GM23338 (cell line): ENCODE measurements at regions not wholly inside any gene's neighbourhood (a gene's known extent, or its start where the extent isn't known, plus 50 kb on each side); places are given as distances from the start of the nearest gene placed in this dataset.
A peak's percentile ranks its signal among the peaks of the same experiment; 100 is the strongest.

Experiments
- ATAC-seq: fragments of 200-7000 bp; cut with Tn5 transposase; 3 replicates; pipeline ENCODE4 v1.9.1; 2020
- DNase-seq: peaks from one replicate; pipeline ENCODE4 v3.0.0-alpha.2; 2015; ENCODE audit warnings: low spot score
- H2AFZ ChIP-seq: fragments of 200-600 bp; sonication (generic); 2 replicates; pipeline ENCODE4 v1.8.0; 2016; ENCODE audit warnings: antibody characterized with exemption, mild to moderate bottlenecking, moderate library complexity
- H3F3A ChIP-seq: fragments of 200-600 bp; sonication (generic); replicated peaks from 2 replicates; pipeline ENCODE4 v1.8.0; 2017; ENCODE audit warnings: antibody characterized with exemption, mixed run types, low read depth
- H3K27ac ChIP-seq: fragments of 200-600 bp; sonication (generic); 2 replicates; pipeline ENCODE4 v1.6.1; 2016; ENCODE audit warnings: low read depth
- H3K27me3 ChIP-seq: fragments of 200-600 bp; sonication (generic); 2 replicates; pipeline ENCODE4 v1.8.0; 2016; ENCODE audit warnings: mild to moderate bottlenecking, mixed run types, moderate library complexity; ENCODE audit not compliant: insufficient read depth
- H3K36me3 ChIP-seq: fragments of 200-600 bp; sonication (generic); 2 replicates; pipeline ENCODE4 v1.8.0; 2016; ENCODE audit warnings: mild to moderate bottlenecking; ENCODE audit not compliant: insufficient read depth
- H3K4me1 ChIP-seq: fragments of 200-600 bp; sonication (generic); 2 replicates; pipeline ENCODE4 v1.8.0; 2016; ENCODE audit warnings: mild to moderate bottlenecking, moderate library complexity; ENCODE audit not compliant: insufficient read depth
- H3K4me2 ChIP-seq: fragments of 200-600 bp; sonication (generic); 2 replicates; pipeline ENCODE4 v1.7.1; 2017; ENCODE audit warnings: mixed run types
- H3K4me3 ChIP-seq: fragments of 200-600 bp; sonication (generic); 2 replicates; pipeline ENCODE4 v1.6.1; 2016; ENCODE audit warnings: mixed run types
- H3K79me2 ChIP-seq: fragments of 200-600 bp; sonication (generic); replicated peaks from 2 replicates; pipeline ENCODE4 v1.8.0; 2017; ENCODE audit warnings: mild to moderate bottlenecking; ENCODE audit not compliant: insufficient read depth
- H3K9me2 ChIP-seq: fragments of 200-600 bp; sonication (generic); 2 replicates; pipeline ENCODE4 v1.8.0; 2017; ENCODE audit not compliant: insufficient read depth
- H4K20me1 ChIP-seq: fragments of 200-600 bp; sonication (generic); replicated peaks from 2 replicates; pipeline ENCODE4 v1.8.0; 2017; ENCODE audit warnings: mild to moderate bottlenecking; ENCODE audit not compliant: insufficient read depth
- H3K27ac Mint-ChIP-seq: 2 replicates; pipeline ENCODE4 v1.8.0; 2020; ENCODE audit warnings: inconsistent platforms, mild to moderate bottlenecking, moderate library complexity, mixed read lengths
- H3K27me3 Mint-ChIP-seq: 3 replicates; pipeline ENCODE4 v1.8.0; 2022; ENCODE audit warnings: low read depth, mild to moderate bottlenecking, moderate library complexity, mixed read lengths, inconsistent platforms; ENCODE audit not compliant: insufficient read depth, poor library complexity
- H3K36me3 Mint-ChIP-seq: 3 replicates; pipeline ENCODE4 v1.8.0; 2021; ENCODE audit warnings: low read depth, mild to moderate bottlenecking, inconsistent platforms, moderate library complexity, mixed read lengths
- H3K4me1 Mint-ChIP-seq: 3 replicates; pipeline ENCODE4 v1.8.0; 2020; ENCODE audit warnings: mild to moderate bottlenecking, inconsistent platforms, mixed read lengths
- H3K4me3 Mint-ChIP-seq: 3 replicates; pipeline ENCODE4 v1.8.0; 2021; ENCODE audit warnings: moderate library complexity, mild to moderate bottlenecking, inconsistent platforms, mixed read lengths
- H3K9me3 Mint-ChIP-seq: 3 replicates; pipeline ENCODE4 v1.8.0; 2020; ENCODE audit warnings: moderate library complexity, mild to moderate bottlenecking, inconsistent platforms, mixed read lengths
- CREB1 ChIP-seq: fragments of 250-450 bp; sonication (Bioruptor Pico); IDR thresholded peaks from 2 replicates; pipeline ENCODE4 v1.5.0; 2020; ENCODE audit warnings: low read depth, mild to moderate bottlenecking, moderate library complexity
- EZH2phosphoT487 ChIP-seq: fragments of 200-600 bp; sonication (generic); IDR thresholded peaks from one replicate; pipeline ENCODE4 v1.8.1; 2018; ENCODE audit warnings: antibody characterized with exemption; ENCODE audit not compliant: unreplicated experiment
- JUNB ChIP-seq: IDR thresholded peaks from one replicate; pipeline ENCODE4 v1.6.1; 2016; ENCODE audit warnings: antibody characterized with exemption; ENCODE audit not compliant: unreplicated experiment
- POLR2AphosphoS5 ChIP-seq: IDR thresholded peaks from 2 replicates; pipeline ENCODE4 v1.6.1; 2016; ENCODE audit warnings: antibody characterized with exemption, low read depth
- STAT1 ChIP-seq: IDR thresholded peaks from one replicate; pipeline ENCODE4 v1.6.1; 2016; ENCODE audit warnings: antibody characterized with exemption; ENCODE audit not compliant: unreplicated experiment
- ZNF114 ChIP-seq: fragments of 250-450 bp; sonication (Bioruptor Pico); IDR thresholded peaks from 2 replicates; pipeline ENCODE4 v1.5.0; 2020; ENCODE audit warnings: mild to moderate bottlenecking, moderate library complexity
- ZNF331 ChIP-seq: fragments of 250-450 bp; sonication (Bioruptor Pico); IDR thresholded peaks from 2 replicates; pipeline ENCODE4 v1.5.0; 2020; ENCODE audit warnings: low read depth, mild to moderate bottlenecking, moderate library complexity
- TF ChIP-seq, protein P1 (sequence below): IDR thresholded peaks from one replicate; pipeline ENCODE4 v1.6.1; 2018; ENCODE audit warnings: antibody characterized with exemption; ENCODE audit not compliant: unreplicated experiment
- TF ChIP-seq, protein P2 (sequence below), 2 experiments: fragments of 200-600 bp in 1 of 2; sonication (generic) in 1 of 2; conservative IDR thresholded peaks; 2 replicates each; pipeline versions ENCODE4 v1.5.1 to v1.6.1; 2016 to 2017; ENCODE audit warnings: antibody characterized with exemption in 2 of 2, low read depth in 2 of 2, mild to moderate bottlenecking in 2 of 2, moderate library complexity in 1 of 2

DNA sequence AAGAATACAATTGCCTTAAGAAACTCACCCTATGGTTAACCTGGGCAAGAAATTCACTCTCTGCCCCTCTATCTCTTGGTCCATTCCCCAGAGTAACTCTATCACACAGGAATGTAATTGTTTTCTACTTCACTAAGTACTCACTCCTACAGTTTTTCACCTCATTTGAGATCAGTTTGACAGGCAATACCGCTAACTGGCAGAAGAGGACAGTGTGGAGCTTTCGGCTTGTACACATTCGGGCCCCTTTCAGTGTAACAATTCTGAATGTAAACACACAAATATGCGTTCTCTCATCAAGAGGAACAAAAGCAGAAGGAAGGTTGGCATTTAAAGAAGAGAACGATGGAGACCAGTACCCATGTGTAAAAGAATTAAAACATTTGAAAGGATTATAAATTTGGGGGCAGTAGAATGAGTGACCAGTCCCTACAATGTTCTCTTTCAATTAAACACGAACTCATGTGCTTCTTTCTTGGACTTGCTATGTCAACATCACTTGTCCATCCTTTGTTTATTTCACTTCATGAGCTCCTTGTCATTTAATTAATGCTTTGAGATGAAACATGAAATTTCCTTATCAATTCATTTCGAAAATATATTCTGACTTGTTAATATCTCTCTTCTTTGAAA is 188.5 kb upstream of the GRAMD2B start:
- Histone ChIP-seq H2AFZ (peak overlapping the region; percentile 7; the same call in 1 of the 2 replicates), H3K27me3 (no peaks in the 10 kb centered on the region), H3K36me3 (no peaks in the 10 kb centered on the region), H3K4me1 (no peaks in the 10 kb centered on the region), H3F3A (no peaks in the 10 kb centered on the region), H3K27ac (no peak overlapping the region), H3K79me2 (no peaks in the 10 kb centered on the region), H4K20me1 (no peaks in the 10 kb centered on the region), H3K4me3 (no peak overlapping the region), H3K9me2 (peaks cover 10% of the 10 kb centered on the region), H3K4me2 (no peak overlapping the region)
- peaks cover 4% of the 10 kb centered on the region; the same call in 2 of the 3 replicates for H3K36me3 Mint-ChIP-seq
- H3K9me3 Mint-ChIP-seq = peaks cover 10% of the 10 kb centered on the region
- H3K4me1 Mint-ChIP-seq = peaks cover 14% of the 10 kb centered on the region
- H3K27ac Mint-ChIP-seq = no peak overlapping the region
- peak; percentile 95 for ATAC-seq
- H3K27me3 Mint-ChIP-seq = no peaks in the 10 kb centered on the region
- 0 out of 2 replicates have a peak, but pooled peaks have one; percentile 24 for TF ChIP-seq ZNF114
- TF ChIP-seq, protein P1, sequence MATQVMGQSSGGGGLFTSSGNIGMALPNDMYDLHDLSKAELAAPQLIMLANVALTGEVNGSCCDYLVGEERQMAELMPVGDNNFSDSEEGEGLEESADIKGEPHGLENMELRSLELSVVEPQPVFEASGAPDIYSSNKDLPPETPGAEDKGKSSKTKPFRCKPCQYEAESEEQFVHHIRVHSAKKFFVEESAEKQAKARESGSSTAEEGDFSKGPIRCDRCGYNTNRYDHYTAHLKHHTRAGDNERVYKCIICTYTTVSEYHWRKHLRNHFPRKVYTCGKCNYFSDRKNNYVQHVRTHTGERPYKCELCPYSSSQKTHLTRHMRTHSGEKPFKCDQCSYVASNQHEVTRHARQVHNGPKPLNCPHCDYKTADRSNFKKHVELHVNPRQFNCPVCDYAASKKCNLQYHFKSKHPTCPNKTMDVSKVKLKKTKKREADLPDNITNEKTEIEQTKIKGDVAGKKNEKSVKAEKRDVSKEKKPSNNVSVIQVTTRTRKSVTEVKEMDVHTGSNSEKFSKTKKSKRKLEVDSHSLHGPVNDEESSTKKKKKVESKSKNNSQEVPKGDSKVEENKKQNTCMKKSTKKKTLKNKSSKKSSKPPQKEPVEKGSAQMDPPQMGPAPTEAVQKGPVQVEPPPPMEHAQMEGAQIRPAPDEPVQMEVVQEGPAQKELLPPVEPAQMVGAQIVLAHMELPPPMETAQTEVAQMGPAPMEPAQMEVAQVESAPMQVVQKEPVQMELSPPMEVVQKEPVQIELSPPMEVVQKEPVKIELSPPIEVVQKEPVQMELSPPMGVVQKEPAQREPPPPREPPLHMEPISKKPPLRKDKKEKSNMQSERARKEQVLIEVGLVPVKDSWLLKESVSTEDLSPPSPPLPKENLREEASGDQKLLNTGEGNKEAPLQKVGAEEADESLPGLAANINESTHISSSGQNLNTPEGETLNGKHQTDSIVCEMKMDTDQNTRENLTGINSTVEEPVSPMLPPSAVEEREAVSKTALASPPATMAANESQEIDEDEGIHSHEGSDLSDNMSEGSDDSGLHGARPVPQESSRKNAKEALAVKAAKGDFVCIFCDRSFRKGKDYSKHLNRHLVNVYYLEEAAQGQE = no peak
- TF ChIP-seq, protein P2, sequence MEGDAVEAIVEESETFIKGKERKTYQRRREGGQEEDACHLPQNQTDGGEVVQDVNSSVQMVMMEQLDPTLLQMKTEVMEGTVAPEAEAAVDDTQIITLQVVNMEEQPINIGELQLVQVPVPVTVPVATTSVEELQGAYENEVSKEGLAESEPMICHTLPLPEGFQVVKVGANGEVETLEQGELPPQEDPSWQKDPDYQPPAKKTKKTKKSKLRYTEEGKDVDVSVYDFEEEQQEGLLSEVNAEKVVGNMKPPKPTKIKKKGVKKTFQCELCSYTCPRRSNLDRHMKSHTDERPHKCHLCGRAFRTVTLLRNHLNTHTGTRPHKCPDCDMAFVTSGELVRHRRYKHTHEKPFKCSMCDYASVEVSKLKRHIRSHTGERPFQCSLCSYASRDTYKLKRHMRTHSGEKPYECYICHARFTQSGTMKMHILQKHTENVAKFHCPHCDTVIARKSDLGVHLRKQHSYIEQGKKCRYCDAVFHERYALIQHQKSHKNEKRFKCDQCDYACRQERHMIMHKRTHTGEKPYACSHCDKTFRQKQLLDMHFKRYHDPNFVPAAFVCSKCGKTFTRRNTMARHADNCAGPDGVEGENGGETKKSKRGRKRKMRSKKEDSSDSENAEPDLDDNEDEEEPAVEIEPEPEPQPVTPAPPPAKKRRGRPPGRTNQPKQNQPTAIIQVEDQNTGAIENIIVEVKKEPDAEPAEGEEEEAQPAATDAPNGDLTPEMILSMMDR (conservative IDR thresholded peaks at IDR 0.05; ENCODE audit: low read depth in 2 of 2) = peak; percentile 87 to 94
- TF ChIP-seq POLR2AphosphoS5 = no peak
- 0 out of 2 replicates have a peak, but pooled peaks have one; percentile 7 for TF ChIP-seq CREB1
- TF ChIP-seq JUNB = no peak
- TF ChIP-seq EZH2phosphoT487 = no peak
- peak; percentile 78 for DNase-seq
- H3K4me3 Mint-ChIP-seq = no peak overlapping the region

DNA sequence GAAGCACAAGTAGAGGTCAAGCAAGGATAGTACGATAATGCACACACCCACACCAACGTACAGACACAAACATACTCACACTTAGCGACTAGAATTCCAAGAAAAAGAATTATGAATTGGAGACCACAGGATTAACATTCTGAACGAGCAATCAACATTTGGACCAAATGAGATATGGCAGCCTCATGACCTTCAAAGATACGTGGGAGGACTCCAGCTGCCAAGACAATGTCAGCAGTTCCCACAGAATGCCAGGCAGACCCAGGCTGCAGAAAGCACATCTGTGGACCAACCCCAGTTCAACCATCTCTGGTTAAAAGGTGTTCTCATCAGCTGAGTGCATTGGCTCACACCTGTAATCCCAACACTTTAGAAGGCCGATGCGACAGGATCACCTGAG is 187.6 kb upstream of the GRAMD2B start:
- H3F3A ChIP-seq = no peaks in the 10 kb centered on the region
- DNase-seq (no peak), ATAC-seq (no peak)
- H3K9me2 ChIP-seq = peaks cover 14% of the 10 kb centered on the region
- H3K4me2 ChIP-seq = no peak overlapping the region
- no peaks in the 10 kb centered on the region for H3K4me1 ChIP-seq
- H2AFZ ChIP-seq = no peak overlapping the region
- H3K36me3 ChIP-seq = no peaks in the 10 kb centered on the region
- no peak overlapping the region for H3K4me3 ChIP-seq
- H3K79me2 ChIP-seq = no peaks in the 10 kb centered on the region
- no peaks in the 10 kb centered on the region for H4K20me1 ChIP-seq
- Mint-ChIP-seq H3K27me3 (no peaks in the 10 kb centered on the region), H3K4me1 (peaks cover 14% of the 10 kb centered on the region), H3K9me3 (peaks cover under 1% of the 10 kb centered on the region; the same call in 1 of the 3 replicates), H3K4me3 (no peak overlapping the region), H3K36me3 (no peaks in the 10 kb centered on the region; the same call in 2 of the 3 replicates), H3K27ac (no peak overlapping the region)
- TF ChIP-seq ZNF331 (CRISPR knock-in tag) (no peak), STAT1 (no peak), JUNB (no peak), ZNF114 (no peak)
- TF ChIP-seq, protein P2 (conservative IDR thresholded peaks at IDR 0.05; ENCODE audit: low read depth in 2 of 2) = no peak
- no peak overlapping the region for H3K27ac ChIP-seq
- H3K27me3 ChIP-seq = no peaks in the 10 kb centered on the region
